GM18507 (cell line): ENCODE measurements at regions not wholly inside any gene's neighbourhood (a gene's known extent, or its start where the extent isn't known, plus 50 kb on each side); places are given as distances from the start of the nearest gene placed in this dataset.
"Not testable (repeated sequence)": the region's sequence is repeated elsewhere in the genome, so short reads cannot be mapped to it uniquely, and the experiment has no call there.

Source experiments
- DNase-seq: peaks from one replicate; pipeline ENCODE4 v3.0.0; 2011; ENCODE audit warnings: low read depth; ENCODE audit not compliant: insufficient read length; ENCODE audit errors: extremely low spot score
- FAIRE-seq: peaks from 2 replicates; lab custom pipeline; 2011; peaks lifted over from hg19 to GRCh38; lab: Jason Lieb, UNC

DNA sequence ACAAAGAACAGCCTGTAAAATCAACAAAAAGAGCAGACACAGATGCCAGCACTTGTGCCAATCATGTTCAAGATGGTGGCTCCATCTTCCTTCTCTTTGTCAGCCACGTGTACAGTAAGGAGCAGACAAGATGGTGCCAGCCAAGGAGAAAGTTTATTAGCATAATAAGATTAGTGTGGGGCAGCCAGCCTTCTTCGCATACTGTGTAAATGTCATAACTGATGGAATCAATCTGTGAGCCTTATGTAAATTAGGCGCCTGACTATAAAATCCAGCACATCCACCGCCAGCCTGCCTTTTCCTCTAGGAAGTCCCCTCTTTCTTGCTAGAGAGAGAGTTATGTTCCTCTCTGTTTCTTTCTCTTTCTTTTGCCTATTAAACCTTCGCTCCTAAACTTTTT, 99.7 kb upstream of the RALGAPA2 start:
- FAIRE-seq (no peak), DNase-seq (no peak)

GRCh38 chr20:20808016-20808415, 95.6 kb upstream of the RALGAPA2 start:
- no peak for DNase-seq
- no peak for FAIRE-seq

DNA sequence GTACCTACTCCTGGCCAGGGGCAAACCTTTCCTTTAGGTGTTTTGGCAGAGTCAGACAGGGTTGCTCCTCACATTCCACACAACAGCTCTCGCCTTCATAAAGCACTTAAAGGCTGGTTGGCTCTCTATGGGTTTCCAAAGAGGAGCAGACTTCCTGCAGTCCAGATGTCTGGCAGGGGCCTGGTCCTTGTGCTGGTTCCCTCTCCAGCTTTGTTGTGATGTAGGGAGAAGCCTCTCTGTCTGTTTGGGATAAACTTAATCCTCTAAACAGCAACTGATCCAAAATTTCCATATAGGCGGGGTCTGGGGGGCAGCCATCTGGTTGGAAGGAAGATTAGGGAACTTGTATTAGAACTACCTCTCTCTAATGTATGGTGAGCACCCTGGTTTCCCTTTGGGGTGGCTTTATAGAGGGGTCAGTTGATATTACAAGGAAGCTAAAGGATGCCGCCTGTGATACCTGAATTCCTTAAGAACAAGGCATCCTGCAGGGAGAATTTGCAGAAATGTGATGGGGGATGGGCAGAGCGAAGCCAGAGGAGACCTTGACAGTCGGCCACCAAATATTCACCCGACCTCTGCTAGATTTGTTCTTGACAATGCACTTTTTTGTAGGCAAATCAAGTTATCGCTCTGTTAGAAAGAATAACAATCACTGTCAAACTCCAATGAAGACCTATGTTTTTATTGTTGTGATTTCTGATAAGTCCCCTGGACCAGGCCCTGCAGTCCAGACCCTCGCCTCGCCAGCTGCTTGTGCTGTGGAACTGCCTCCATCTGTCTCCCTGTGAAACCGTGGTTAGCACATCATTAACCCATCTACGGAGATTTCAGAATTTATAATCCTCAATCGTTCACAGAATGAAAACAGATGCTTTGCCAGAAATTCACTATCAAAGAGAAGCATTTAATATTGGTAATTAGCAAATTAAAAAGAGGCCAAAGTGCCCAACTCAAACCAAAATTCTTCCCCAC, 94.0 kb upstream of the RALGAPA2 start:
- FAIRE-seq = no peak
- DNase-seq = no peak

GRCh38 chr20:20803011-20803410, 90.6 kb upstream of the RALGAPA2 start:
- FAIRE-seq (no peak), DNase-seq (no peak)

- DNase-seq (no peak), FAIRE-seq (no peak)
These were observed 89.9 kb upstream of the RALGAPA2 start for GRCh38 chr20:20802328-20802727.

GRCh38 chr20:20799716-20800312, 87.4 kb upstream of the RALGAPA2 start:
- no peak for DNase-seq
- FAIRE-seq = no peak

- no peak for FAIRE-seq
- DNase-seq = no peak
These were observed 85.3 kb upstream of the RALGAPA2 start for GRCh38 chr20:20797521-20798310.

- DNase-seq (no peak), FAIRE-seq (no peak)
These were observed 84.5 kb upstream of the RALGAPA2 start for GRCh38 chr20:20796766-20797440.

GRCh38 chr20:20795721-20796120, 83.3 kb upstream of the RALGAPA2 start:
- no peak for DNase-seq
- no peak for FAIRE-seq

DNA sequence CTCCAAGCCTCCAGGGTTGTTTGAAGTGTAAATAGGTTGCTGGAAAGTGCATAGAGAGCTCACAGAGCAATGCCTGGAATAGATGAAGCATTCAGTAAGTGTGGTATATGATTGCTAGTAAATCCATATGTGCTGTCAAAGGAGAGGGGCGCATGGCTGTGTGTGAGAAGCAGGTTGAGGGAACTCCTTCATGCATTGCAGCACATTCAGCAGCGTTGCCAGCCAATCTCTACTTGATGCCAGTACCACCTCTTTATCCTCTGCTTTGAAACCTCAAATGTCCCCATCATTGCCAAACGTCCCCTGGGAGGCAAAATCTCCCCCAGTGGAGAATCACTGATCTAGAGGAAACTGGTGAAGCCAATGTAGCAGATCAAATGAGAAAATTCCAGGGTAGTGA, 82.7 kb upstream of the RALGAPA2 start:
- no peak for DNase-seq
- FAIRE-seq = no peak

DNA sequence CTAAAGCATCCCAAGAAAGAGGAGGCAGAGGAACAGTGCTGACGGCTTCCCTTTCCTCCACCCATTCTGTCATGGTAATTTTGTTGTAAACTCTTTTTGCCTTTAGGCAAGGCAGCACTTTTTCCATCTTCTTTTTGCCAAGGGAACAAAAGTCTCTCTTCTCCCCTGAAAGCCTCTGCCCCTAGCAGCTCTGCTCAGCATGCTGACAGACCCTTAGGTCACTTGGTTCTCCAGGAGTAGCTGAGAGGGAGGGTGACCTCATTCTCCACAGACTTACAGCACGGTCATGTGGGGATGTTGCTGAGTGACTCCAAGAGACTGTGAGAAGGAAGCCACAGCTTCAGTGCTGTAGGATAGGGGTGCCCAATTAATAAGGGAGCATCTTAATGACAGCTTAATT, 81.1 kb upstream of the RALGAPA2 start:
- DNase-seq (no peak), FAIRE-seq (no peak)

DNA sequence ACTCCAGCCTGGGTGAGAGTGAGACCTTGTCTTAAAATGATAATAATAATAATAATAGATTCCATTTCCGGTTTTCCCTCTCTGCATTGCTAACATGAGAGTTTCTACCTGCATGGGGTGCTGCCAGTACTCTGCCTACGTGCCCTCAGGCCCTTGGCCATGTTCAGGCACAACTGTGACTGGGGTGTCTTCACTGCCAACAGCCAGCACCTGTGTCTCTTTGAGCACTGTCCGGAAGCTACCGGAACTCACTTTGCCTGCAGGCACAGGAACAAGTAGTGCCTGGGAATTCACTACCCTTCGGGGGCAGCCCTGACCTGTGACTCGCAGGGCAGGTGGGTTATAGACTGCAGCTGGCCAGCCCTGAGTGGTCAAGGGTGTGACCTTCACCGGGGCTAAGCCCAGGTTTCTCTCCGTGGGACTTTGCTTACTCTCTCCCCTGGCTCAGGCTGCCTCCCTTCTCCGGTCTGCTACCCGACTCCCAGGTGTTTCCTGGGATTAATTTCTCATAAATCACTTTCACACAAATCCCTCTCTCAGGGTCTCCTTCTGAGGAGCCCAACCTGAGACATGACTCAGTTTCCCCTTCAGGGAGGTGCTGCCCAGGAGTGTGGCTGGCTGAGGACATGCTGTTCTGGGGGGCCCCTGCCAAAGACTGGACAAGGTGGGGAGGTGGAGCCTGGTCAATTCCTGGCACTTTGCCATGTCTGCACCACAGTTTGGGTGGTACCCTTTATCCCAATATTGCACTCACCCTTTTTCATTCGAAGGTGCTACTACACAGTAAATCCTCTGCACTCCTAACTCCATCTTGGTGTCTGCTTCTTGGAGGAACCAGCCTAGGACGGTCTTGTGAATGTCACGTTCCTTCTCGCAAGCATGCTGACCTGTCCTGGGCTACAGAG, 79.5 kb upstream of the RALGAPA2 start:
- no peak for FAIRE-seq
- no peak for DNase-seq

DNA sequence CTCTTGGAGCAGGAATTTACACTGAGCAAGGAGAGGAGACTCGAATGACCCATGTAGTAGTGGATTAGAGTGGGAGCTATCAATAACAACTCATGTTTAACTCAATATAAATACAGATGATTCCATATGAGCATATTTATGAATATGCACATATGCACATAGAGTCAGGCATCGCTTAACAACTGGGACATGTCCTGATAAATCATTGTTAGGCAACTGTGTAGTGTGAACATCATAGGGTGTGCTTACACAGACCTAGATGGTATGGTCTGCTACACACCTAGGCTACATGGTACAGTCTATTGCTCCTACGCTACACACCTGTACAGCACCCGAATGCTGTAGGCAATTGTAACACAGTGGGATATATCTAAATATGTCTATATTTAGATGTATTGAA, 75.9 kb upstream of the RALGAPA2 start:
- no peak for DNase-seq
- no peak for FAIRE-seq

DNA sequence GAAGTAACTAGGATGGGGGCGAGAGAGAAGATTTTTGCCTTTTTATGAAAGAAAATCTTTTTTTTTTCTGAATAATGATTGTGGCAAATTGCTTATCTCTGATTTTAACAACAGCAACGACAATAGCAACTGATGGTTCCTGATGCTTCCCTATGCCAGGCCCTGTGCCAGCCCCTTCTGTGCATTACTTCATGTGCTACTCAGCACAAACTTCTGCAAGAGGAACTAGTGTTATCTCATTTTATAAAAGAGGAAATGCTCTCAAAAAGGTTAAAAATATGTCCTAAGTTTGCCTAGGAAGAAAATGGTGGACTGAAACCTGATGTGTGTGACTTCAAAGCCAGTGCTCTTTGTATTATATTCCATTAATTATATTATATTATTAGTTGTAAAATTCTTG, 74.0 kb upstream of the RALGAPA2 start:
- DNase-seq (no peak), FAIRE-seq (no peak)

DNA sequence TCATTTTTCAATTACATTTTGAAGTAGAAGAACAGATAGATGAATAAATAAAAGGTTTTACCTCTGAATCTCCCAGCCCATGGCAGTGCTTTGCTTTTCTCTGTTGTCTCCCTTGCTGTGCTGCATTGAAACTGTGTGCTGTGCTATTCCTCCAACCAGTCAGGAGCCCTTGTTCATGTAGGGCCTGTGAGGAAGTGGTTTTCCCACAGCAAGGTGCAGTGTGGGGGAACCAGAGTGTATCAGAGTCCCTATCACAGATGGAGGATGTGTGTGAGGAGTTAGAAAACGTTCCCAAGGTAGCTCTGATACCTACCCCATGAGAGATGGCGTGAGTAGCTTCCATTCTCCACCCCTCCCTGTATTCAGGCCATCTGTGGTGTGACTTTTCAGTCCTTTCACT, 72.8 kb upstream of the RALGAPA2 start:
- FAIRE-seq = no peak
- DNase-seq = no peak

GRCh38 chr20:20784450-20784849, 72.0 kb upstream of the RALGAPA2 start:
- FAIRE-seq, DNase-seq: not testable (repeated sequence)

GRCh38 chr20:20783450-20783849, 71.0 kb upstream of the RALGAPA2 start:
- DNase-seq (no peak), FAIRE-seq (no peak)

DNA sequence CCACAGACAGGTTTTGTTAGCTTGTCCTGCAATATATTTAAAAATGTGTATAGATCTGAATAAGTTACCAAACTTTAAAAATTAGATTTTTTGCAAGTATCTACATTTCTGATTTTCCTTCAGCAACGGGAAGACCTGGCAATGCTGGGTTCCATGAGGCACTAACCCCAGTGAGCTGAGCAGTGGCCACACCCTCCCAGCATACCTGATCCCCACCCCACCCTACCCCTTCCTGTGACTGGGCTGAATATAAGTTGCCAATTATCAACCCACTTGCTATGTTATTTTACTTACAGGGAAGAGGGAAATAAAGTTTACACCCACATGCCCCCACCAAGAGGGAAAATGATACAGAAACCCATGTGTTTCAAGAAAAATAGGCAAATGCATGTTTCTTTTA, 70.3 kb upstream of the RALGAPA2 start:
- FAIRE-seq (no peak), DNase-seq (no peak)

DNA sequence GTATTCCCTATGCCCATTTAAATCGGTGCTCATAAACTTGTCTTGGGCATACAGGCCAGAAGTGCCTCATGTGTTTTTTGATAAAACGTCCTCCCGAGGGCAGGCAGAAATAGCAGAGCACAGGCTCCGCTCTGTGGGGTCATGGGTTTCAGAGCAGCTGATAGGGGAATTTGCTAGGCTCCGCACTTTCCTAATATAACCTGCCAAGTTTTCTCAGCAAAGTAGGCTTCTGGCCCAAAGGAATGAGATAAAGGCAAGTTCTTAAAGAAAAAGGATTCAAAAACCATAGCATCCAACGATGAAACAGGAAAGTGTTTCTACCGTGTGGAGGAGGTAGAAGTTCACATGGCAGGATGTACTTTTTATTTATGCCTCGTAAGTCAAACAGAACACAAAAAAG, 69.8 kb upstream of the RALGAPA2 start:
- FAIRE-seq (no peak), DNase-seq (no peak)
